ENCODE measurements at regions not wholly inside any gene's neighbourhood (a gene's known extent, or its start where the extent isn't known, plus 50 kb on each side); places are given as distances from the start of the nearest gene placed in this dataset.

- no peak overlapping the region for H3K9ac ChIP-seq
- no peak overlapping the region for H2AFZ ChIP-seq (ENCODE audit: low read depth)
- no peak overlapping the region for H3K27ac ChIP-seq
- H3K4me3 ChIP-seq (IDR thresholded peaks at IDR 0.05; ENCODE audit: insufficient read depth, low read depth, low read length): no peak overlapping the region
- no peak overlapping the region for H3K4me2 ChIP-seq
- no peaks in the 10 kb centered on the region for H3K36me3 ChIP-seq (ENCODE audit: insufficient read depth)
- no peaks in the 10 kb centered on the region for H3K27me3 ChIP-seq (ENCODE audit: insufficient read depth, low read depth)
- no peaks in the 10 kb centered on the region for H4K20me1 ChIP-seq (ENCODE audit: insufficient read depth)
- H3K79me2 ChIP-seq (ENCODE audit: insufficient read depth, low read depth): no peaks in the 10 kb centered on the region
- H3K4me1 ChIP-seq (ENCODE audit: low read depth, poor library complexity, severe bottlenecking): peaks cover 3% of the 10 kb centered on the region
- no peak for TF ChIP-seq CTCF (conservative IDR thresholded peaks at IDR 0.05; ENCODE audit: low read depth, low read length)
Measured at GRCh38 chr13:70544706-70545105, 436.5 kb upstream of the KLHL1 start.

GRCh38 chr13:70541451-70541850 lies 433.2 kb upstream of the KLHL1 start:
- no peak for TF ChIP-seq CTCF (conservative IDR thresholded peaks at IDR 0.05; ENCODE audit: low read depth, low read length)
- H3K79me2 ChIP-seq (ENCODE audit: insufficient read depth, low read depth): no peaks in the 10 kb centered on the region

GRCh38 chr13:70534466-70534865 lies 426.2 kb upstream of the KLHL1 start:
- Histone ChIP-seq H4K20me1 (ENCODE audit: insufficient read depth) (no peaks in the 10 kb centered on the region), H3K4me2 (no peak overlapping the region), H3K36me3 (ENCODE audit: insufficient read depth) (no peaks in the 10 kb centered on the region), H3K27ac (no peak overlapping the region), H3K4me1 (ENCODE audit: low read depth, poor library complexity, severe bottlenecking) (no peaks in the 10 kb centered on the region), H3K9ac (no peak overlapping the region), H3K27me3 (ENCODE audit: insufficient read depth, low read depth) (no peaks in the 10 kb centered on the region), H3K4me3 (IDR thresholded peaks at IDR 0.05; ENCODE audit: insufficient read depth, low read depth, low read length) (no peak overlapping the region), H2AFZ (ENCODE audit: low read depth) (no peak overlapping the region), H3K79me2 (ENCODE audit: insufficient read depth, low read depth) (no peaks in the 10 kb centered on the region)
- no peak for TF ChIP-seq CTCF (conservative IDR thresholded peaks at IDR 0.05; ENCODE audit: low read depth, low read length)

More at GRCh38 chr13:70541451-70541850, 433.2 kb upstream of the KLHL1 start:
- Histone ChIP-seq H4K20me1 (ENCODE audit: insufficient read depth) (no peaks in the 10 kb centered on the region), H3K4me2 (no peak overlapping the region), H2AFZ (ENCODE audit: low read depth) (no peak overlapping the region), H3K36me3 (ENCODE audit: insufficient read depth) (no peaks in the 10 kb centered on the region), H3K27ac (no peak overlapping the region), H3K9ac (no peak overlapping the region), H3K4me1 (ENCODE audit: low read depth, poor library complexity, severe bottlenecking) (peaks cover 3% of the 10 kb centered on the region), H3K4me3 (IDR thresholded peaks at IDR 0.05; ENCODE audit: insufficient read depth, low read depth, low read length) (no peak overlapping the region), H3K27me3 (ENCODE audit: insufficient read depth, low read depth) (no peaks in the 10 kb centered on the region)

DNA sequence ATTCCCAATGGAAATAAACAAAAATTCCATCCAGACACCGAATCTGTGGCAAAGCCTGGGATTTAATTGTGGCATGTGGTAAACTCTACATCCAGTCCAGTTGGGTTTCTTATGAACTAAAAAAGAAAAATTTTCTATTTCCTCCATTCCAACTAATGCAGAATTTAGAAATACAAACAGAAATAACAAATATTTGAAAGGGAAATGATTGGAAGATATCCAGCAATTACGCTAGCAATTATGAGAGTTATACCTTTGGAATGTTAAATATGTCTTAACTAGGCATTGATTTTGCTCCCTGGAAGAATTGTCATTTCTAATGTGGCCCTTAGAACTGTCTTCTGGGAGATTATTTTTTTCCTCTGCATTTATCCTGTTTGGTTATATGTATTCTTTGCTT lies 421.4 kb upstream of the KLHL1 start:
- H3K27ac ChIP-seq: no peak overlapping the region
- H3K4me1 ChIP-seq (ENCODE audit: low read depth, poor library complexity, severe bottlenecking): no peaks in the 10 kb centered on the region
- no peak overlapping the region for H3K9ac ChIP-seq
- H3K4me2 ChIP-seq: no peak overlapping the region
- no peaks in the 10 kb centered on the region for H4K20me1 ChIP-seq (ENCODE audit: insufficient read depth)
- H2AFZ ChIP-seq (ENCODE audit: low read depth): no peak overlapping the region
- H3K36me3 ChIP-seq (ENCODE audit: insufficient read depth): no peaks in the 10 kb centered on the region
- no peaks in the 10 kb centered on the region for H3K79me2 ChIP-seq (ENCODE audit: insufficient read depth, low read depth)
- TF ChIP-seq CTCF (conservative IDR thresholded peaks at IDR 0.05; ENCODE audit: low read depth, low read length): no peak
- H3K27me3 ChIP-seq (ENCODE audit: insufficient read depth, low read depth): no peaks in the 10 kb centered on the region
- no peak overlapping the region for H3K4me3 ChIP-seq (IDR thresholded peaks at IDR 0.05; ENCODE audit: insufficient read depth, low read depth, low read length)
